Thyroid gland (tissue), 4 donors: ENCODE measurements at regions not wholly inside any gene's neighbourhood (a gene's known extent, or its start where the extent isn't known, plus 50 kb on each side); places are given as distances from the start of the nearest gene placed in this dataset.

Experiments
- CTCF ChIP-seq, 6 experiments: fragments of 200-600 bp in 3 of 6; fragments of 450-650 bp in 3 of 6; sonication (generic) in 3 of 6; IDR thresholded peaks; one replicate each; pipeline ENCODE4 v1.5.1; 2016 to 2019; ENCODE audit warnings: antibody characterized with exemption in 6 of 6, mild to moderate bottlenecking in 2 of 6, inconsistent platforms in 1 of 6, moderate library complexity in 1 of 6
- POLR2A ChIP-seq, 2 donors: fragments of 450-650 bp; IDR thresholded peaks; one replicate each; pipeline ENCODE4 v1.6.1; 2017; ENCODE audit warnings: antibody characterized with exemption in 2 of 2, mild to moderate bottlenecking in 2 of 2, moderate library complexity in 1 of 2

DNA sequence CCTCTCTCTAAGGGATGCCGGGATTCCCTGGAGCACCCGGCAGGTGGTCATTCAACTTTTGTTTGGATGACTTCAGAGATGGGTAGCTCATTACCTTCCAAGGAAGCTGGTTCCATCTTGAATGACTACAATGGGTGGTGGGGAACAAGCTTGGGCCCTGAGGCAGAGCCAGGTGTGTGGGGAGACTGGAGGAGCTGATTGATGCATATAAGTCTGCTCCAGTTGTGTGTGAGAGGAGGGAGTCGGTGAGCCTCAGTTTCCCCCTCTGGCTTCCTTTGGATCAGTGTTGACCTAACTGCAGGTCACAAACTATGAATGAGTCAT is 133.8 kb upstream of the ZBTB40 start:
- TF ChIP-seq CTCF (IDR thresholded peaks at IDR 0.05) (no peak), POLR2A (IDR thresholded peaks at IDR 0.05) (no peak)
